Right kidney (tissue), 1 donor: ENCODE measurements at regions not wholly inside any gene's neighbourhood (a gene's known extent, or its start where the extent isn't known, plus 50 kb on each side); places are given as distances from the start of the nearest gene placed in this dataset.
"Not testable (repeated sequence)": the region's sequence is repeated elsewhere in the genome, so short reads cannot be mapped to it uniquely, and the experiment has no call there.

Experiments used
- DNase-seq: peaks from one replicate; pipeline ENCODE4 v3.0.0-alpha.2; 2016

DNA sequence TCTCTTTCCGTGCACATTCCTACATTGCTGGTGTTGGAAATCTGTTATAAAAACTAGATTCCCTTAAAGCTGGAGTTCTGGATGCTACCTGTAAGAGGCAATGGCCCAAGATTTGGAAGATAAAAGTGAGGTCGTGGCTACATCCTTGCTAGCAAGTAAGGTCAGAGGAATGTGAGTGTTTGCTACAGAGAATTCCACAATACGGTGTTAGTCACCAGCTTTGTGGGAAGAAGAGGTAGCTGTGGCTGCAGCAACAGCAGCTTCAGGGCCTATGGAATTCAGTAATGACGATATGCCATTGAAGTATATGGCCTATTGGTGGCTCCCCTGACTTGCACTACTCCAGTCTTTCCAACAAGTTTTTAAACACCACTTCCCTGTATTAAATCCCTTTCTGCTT is 227.7 kb upstream of the TMEM260 start:
- DNase-seq, result no peak

DNA sequence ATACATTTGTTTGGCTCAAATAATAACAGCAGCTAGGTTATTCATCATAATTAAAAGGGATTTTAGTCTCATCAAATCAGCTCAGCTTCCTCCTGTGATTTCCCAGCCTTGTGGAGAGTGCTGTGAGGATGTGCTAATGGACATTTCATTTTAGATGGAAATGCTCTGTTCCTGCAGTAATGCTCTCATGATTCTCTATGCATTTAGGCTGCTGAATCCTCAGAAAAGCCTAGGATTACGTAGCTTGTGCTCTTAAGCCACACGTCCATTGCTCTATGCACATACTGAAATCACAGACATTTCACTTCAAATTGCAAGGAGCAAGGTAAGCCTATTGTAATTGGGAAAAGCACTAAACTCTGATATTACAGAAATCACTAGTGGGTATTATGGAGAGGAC is 226.6 kb upstream of the TMEM260 start:
- no peak for DNase-seq

DNA sequence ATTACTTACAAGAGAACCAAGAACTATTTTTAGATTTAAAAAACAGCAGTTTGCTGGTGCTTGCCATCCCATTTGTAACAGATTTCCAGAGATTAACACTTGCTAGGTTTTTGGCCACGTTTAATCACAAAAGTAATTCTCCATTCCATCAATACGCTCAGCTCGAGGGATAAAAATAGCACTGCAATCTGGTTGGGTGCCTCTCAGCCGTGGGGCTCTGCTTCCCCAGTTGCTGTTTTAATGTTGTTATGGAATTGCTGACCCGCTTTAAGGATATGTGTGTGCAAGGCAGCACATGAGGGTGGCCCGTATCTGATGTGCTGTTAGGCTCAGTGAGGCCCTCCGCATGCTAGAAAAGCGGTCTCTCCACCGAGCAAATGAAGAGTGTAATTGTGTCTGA is 222.2 kb upstream of the TMEM260 start:
- DNase-seq, result no peak

DNA sequence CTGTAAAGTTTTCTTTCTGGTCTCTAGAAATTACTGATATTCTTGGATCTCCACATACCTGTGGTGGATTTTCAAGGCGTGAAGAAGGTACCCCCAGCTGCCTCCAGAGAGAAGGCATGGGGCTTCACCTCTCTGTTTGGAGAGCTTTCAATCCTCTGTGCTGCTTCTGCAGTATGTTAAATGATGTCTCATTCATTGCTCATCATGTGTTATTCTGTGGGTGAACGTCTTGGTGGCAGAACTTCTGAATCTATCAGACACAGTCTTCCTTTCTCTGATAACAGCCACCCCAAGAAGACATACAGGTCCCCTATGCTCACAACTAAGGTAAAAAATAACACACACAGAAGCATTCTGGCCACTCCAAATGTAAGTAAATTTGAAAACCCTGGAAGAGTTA is 221.3 kb upstream of the TMEM260 start:
- no peak for DNase-seq

DNA sequence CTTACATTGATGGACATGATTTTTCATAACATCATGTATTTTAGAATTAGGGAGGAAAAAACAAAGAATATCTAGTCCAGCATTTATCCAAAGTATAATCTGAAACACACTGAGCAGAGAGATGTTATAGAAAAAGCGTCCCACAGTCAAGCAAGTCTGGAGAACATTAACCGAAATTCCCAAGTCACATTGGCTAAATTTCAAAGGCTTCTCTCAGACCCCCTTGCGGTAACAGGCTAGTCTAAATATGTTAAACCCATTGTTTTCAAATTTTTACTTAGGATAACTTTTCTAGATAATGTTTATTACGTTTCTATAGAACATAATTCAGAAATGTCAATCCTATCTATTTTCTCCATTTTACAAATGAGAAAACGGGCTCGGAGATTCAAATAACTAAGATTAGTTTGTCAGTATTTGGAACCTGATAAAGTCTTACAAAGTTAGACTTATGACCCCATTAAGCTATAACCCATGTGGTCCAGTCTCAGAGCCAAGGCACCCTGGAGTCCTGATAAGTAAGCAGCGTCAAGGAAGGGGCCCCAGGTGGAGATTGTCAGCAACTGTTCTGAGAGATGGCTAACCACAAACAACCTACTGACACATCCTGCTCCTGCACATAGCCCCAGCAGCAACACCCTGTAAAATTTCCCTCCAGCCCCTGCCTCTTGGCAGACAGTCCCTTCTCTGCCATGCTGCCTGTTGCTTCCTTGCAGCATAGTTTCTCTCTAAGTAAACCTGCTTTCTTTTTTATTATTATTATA is 220.6 kb upstream of the TMEM260 start:
- no peak for DNase-seq

DNA sequence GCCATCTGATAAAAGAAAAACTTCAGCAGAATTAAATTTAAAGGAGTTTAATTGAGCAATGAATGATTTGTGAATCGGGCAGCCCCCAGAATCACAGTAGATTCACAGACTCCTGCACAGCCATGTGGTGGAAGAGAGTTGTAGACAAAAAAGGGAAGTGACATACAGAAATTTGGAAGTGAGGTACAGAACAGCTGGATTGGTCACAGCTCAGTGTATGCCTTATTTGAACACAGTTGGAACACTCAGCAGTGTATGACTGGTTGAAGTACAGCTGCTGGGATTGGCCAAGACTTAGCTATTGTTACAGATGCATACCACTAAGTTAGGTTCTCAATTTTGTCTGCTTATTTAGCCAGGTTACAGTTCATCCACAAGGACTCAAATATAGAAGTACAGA is 213.9 kb upstream of the TMEM260 start:
- not testable (repeated sequence) for DNase-seq

GRCh38 chr14:56367416-56367815 is 212.2 kb upstream of the TMEM260 start:
- no peak for DNase-seq

GRCh38 chr14:56371737-56372136 is 207.9 kb upstream of the TMEM260 start:
- no peak for DNase-seq

- no peak for DNase-seq
Observed at GRCh38 chr14:56374421-56374820, 205.2 kb upstream of the TMEM260 start.

DNA sequence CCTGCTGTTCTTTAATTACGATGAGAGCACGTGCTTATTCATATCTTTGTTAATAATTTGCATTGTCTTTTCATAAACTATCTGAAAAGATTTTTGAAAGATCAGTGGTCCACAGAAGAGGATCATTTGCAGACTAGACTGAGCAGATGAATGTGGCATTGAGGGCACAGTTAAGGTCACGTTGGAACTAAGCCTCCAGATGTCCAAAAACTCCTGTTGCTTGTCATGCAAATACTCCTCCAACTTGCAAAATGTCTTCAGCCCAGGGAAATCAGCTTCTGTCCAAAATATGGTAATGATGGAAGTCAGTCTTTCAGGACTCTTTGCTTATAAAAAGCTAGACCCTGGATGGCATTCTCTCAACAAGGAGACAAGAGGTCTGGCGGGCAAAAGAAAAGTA is 201.6 kb upstream of the TMEM260 start:
- DNase-seq, result no peak

DNA sequence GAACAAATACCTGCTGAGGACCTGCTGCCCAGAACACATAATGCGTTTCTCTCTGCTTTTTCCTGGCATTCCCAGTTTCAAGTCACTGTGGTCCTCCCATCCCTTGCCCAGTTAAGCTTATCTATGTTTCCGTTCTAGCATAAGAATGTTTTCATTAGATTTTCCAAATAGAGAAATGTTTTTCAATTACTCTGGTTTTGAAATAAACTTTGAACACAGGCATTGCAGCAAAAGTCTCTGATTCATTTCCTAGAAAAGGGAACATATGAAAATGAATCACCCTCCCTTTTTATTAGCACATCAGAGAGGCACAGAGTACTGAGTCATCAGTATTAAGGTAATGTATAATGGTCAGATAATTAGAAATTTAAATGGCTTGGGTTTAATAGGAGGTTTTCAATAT is 201.1 kb upstream of the TMEM260 start:
- DNase-seq, result no peak

GRCh38 chr14:56379956-56380355 is 199.6 kb upstream of the TMEM260 start:
- no peak for DNase-seq

GRCh38 chr14:56386024-56386423 is 193.6 kb upstream of the TMEM260 start:
- DNase-seq, result no peak

- DNase-seq, result no peak
Observed at GRCh38 chr14:56390859-56391258, 188.7 kb upstream of the TMEM260 start.

DNA sequence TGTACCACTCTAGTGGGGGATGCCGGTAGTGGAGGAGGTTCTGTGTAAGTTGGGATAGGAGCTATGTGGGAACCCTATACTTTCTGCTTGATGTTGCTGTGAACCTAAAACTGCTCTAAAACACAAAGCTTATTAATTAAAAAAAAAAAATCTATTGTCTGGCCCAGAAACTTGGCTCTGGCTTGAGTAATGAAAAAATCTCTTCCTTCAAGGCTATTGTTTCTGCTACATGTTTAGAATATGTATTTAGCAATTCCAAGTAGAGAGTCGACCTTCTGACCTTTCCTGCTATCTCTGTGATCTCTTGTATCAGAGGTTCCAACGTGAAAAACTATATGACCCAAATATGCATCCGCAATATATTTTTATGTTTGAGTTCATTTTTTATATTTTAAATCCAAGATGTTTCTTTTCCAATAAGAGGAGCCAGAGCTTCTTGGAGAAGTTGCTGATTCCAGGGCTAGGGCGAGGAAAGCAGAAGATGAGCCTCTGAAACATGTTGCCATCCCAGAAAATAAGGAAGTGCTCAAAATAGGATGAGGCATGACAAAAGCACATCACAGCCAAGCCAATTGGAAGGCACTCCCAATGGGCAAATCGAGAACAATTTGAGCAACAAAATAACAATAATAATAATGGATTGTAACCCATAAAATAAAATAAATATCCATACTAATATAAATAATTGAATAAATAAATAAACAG is 184.6 kb upstream of the TMEM260 start:
- DNase-seq, result no peak

GRCh38 chr14:56400109-56400825 is 179.3 kb upstream of the TMEM260 start:
- DNase-seq, result no peak

DNA sequence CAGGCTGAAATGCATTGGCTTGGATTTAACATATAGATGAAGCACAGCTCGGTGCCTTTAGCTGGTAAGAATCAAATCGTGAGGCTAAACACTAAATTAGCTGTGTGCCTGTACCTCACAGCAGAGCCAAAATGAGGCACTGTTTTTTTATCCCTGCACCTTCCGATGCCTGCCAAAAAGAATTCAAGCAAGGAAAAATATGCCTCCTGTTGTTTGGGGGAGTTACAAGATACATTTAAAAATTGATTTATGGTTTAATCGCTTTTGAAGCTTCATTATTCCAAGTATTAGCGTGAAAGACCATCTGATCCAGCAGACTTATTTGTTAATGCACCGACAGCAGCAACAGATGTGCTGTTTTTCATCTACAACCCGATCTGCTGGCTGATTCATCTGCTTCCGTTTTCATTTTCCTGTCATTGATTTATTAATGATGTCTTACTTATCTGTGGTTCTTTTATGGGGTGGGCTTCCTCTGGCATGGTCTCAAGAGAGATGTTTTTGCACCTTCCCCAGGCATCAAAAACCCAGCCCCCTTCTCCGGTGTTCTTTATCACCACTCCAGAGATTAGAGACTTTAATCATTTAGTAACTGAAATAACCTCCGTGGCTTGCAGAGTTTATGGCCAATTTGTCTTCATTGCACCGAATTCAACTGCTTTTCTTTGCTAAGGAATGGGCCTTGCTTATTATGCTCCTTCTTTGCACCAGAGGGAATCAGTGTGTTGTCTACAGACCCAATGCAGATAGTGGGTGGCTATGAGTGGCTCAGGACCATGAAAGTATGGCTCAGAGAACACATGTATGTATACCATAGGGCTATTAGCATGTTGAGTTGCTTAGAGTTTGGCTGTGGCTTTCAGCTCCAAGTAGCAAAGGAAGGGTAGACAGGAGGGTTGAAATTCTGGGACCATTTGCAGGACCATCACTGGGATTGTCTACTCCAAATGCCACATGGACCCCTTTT is 166.8 kb upstream of the TMEM260 start:
- DNase-seq, result no peak

DNA sequence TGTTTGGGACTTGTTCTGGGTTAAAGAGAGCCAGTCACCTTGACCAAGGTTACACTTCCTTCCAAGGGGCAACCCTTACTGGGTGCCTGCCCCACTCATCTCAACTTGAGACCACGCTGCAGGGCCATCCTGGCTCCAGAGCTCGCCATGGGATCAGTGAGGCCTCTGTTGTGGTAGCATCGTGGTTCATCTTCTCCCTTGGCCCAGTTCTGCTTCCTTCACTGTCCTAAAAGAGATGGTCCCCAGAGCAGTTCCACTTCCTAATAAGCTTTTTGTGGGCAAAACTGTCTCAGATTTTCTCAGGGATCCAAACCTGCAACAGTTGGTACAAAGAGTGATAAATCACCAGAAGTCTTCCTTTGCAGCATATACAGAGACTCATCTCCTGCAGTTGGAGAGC is 165.9 kb upstream of the TMEM260 start:
- no peak for DNase-seq

GRCh38 chr14:56414236-56414635 is 165.4 kb upstream of the TMEM260 start:
- no peak for DNase-seq

DNA sequence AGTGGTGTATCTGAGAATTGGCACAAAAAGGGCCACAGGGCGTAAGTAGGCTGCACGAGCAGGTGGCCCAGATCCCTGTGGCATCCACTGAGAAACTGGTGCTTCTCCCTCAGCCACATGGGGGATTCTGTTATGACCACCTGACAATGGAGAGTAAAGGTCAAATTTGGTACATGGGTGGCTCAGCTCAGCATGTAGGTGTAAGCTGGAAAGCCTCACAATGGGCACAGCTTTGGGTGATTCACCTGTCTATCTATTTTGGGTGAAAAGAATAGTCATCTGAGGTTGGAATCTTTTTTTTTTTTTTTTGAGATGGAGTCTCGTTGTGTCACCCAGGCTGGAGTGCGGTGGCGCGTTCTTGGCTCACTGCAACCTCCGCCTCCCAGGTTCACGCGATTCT is 163.4 kb upstream of the TMEM260 start:
- no peak for DNase-seq

DNA sequence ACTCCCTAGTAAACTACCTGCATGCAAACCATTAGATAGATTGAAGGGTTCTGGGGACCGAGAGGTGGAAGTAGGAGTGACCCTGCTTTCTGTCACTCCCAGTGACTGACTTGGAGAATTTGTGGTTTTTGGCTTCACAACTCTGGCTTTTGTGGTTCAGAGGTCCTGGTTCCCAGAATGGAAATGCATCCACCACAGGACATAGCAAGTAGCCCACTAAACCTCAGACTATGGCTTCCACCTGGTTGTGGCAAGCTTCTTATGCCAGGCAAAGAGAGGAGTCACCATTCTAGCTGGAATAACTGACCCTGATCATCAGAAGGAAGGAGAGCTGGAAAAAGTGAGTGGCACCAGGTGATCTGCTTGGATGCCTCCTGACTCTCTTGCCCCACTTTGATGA is 162.4 kb upstream of the TMEM260 start:
- no peak for DNase-seq

- no peak for DNase-seq
Observed at GRCh38 chr14:56419750-56420149, 159.8 kb upstream of the TMEM260 start.
